ENCODE measurements at regions not wholly inside any gene's neighbourhood (a gene's known extent, or its start where the extent isn't known, plus 50 kb on each side); places are given as distances from the start of the nearest gene placed in this dataset.

GRCh38 chr5:145502906-145503305 lies 332.2 kb downstream of the PRELID2 start:
- TF ChIP-seq CTCF (IDR thresholded peaks at IDR 0.05) (no peak), POLR2A (IDR thresholded peaks at IDR 0.05) (no peak)

Data from heart left ventricle (tissue), 13 donors.